Liver (tissue), 3 donors: ENCODE measurements at regions not wholly inside any gene's neighbourhood (a gene's known extent, or its start where the extent isn't known, plus 50 kb on each side); places are given as distances from the start of the nearest gene placed in this dataset.

ENCODE experiments used
- CTCF ChIP-seq: fragments of 150-350 bp; IDR thresholded peaks from 2 replicates; pipeline ENCODE4 v1.5.1; 2017; ENCODE audit warnings: improper control_type of control experiment, low read depth, low read length; ENCODE audit not compliant: missing input control
- EGR1 ChIP-seq, 2 donors: IDR thresholded peaks; 2 replicates each; pipeline ENCODE4 v1.6.1; 2016 to 2018; ENCODE audit warnings: antibody characterized with exemption in 2 of 2, low read depth in 2 of 2
- GABPA ChIP-seq, 2 donors: IDR thresholded peaks in 1 of 2; conservative IDR thresholded peaks in 1 of 2; 2 replicates each; pipeline ENCODE4 v1.6.1; 2016; ENCODE audit warnings: antibody characterized with exemption in 2 of 2, mild to moderate bottlenecking in 1 of 2, moderate library complexity in 1 of 2
- JUND ChIP-seq, 2 donors: IDR thresholded peaks; 2 replicates each; pipeline ENCODE4 v1.6.1; 2016; ENCODE audit warnings: antibody characterized with exemption in 2 of 2
- MAX ChIP-seq: IDR thresholded peaks from 2 replicates; pipeline ENCODE4 v1.6.1; 2016; ENCODE audit warnings: antibody characterized with exemption
- NR2F2 ChIP-seq: IDR thresholded peaks from 2 replicates; pipeline ENCODE4 v1.6.1; 2016; ENCODE audit warnings: antibody characterized with exemption
- RAD21 ChIP-seq, 2 donors: IDR thresholded peaks; 2 replicates each; pipeline ENCODE4 v1.6.1; 2016; ENCODE audit warnings: antibody characterized with exemption in 2 of 2, mild to moderate bottlenecking in 2 of 2
- REST ChIP-seq: IDR thresholded peaks from 2 replicates; pipeline ENCODE4 v1.6.1; 2016; ENCODE audit warnings: antibody characterized with exemption, mild to moderate bottlenecking
- RXRA ChIP-seq, 2 donors: IDR thresholded peaks; 2 replicates each; pipeline ENCODE4 v1.6.1; 2017 to 2018; ENCODE audit warnings: antibody characterized with exemption in 2 of 2, mild to moderate bottlenecking in 1 of 2
- SP1 ChIP-seq: IDR thresholded peaks from 2 replicates; pipeline ENCODE4 v1.6.1; 2018; ENCODE audit warnings: antibody characterized with exemption, mild to moderate bottlenecking
- TAF1 ChIP-seq: conservative IDR thresholded peaks from 2 replicates; pipeline ENCODE4 v1.6.1; 2016; ENCODE audit warnings: antibody characterized with exemption, mild to moderate bottlenecking
- ZBTB33 ChIP-seq: IDR thresholded peaks from 2 replicates; pipeline ENCODE4 v1.6.1; 2016; ENCODE audit warnings: antibody characterized with exemption
- donor health status: healthy.
- donor health status: healthy.

- TF ChIP-seq CTCF, result no peak
- TF ChIP-seq NR2F2, result no peak
- TF ChIP-seq ZBTB33, result no peak
- TF ChIP-seq JUND (IDR thresholded peaks at IDR 0.05), result no peak
- TF ChIP-seq TAF1, result no peak
- TF ChIP-seq EGR1 (IDR thresholded peaks at IDR 0.05; ENCODE audit: low read depth in 2 of 2), result no peak
- TF ChIP-seq GABPA (IDR thresholded peaks at IDR 0.05 in 1 of 2, conservative IDR thresholded peaks at IDR 0.05 in 1 of 2), result no peak
- no peak for TF ChIP-seq RXRA (IDR thresholded peaks at IDR 0.05)
- TF ChIP-seq MAX, result no peak
- TF ChIP-seq SP1, result no peak
- TF ChIP-seq REST, result no peak
- TF ChIP-seq RAD21 (IDR thresholded peaks at IDR 0.05), result no peak
These were observed 59.8 kb upstream of the WDR11 start for GRCh38 chr10:120791316-120791715.
